ENCODE measurements at regions not wholly inside any gene's neighbourhood (a gene's known extent, or its start where the extent isn't known, plus 50 kb on each side); places are given as distances from the start of the nearest gene placed in this dataset.

- no peak for TF ChIP-seq POLR2A (conservative IDR thresholded peaks at IDR 0.05)
- TF ChIP-seq C11orf30 (IDR thresholded peaks at IDR 0.05; ENCODE audit: low read depth), result no peak
- no peak for TF ChIP-seq NFATC3 (IDR thresholded peaks at IDR 0.05)
- no peak for TF ChIP-seq MAZ (CRISPR knock-in tag; conservative IDR thresholded peaks at IDR 0.05 in 1 of 2, IDR thresholded peaks at IDR 0.05 in 1 of 2)
- no peak for TF ChIP-seq CEBPB (tag; IDR thresholded peaks at IDR 0.05)
- TF ChIP-seq PATZ1 (CRISPR knock-in tag; IDR thresholded peaks at IDR 0.05; ENCODE audit: borderline replicate concordance), result no peak
- no peak for TF ChIP-seq CBX8 (IDR thresholded peaks at IDR 0.05; ENCODE audit: borderline replicate concordance, extremely low read depth, low read depth, low read length, poor library complexity, severe bottlenecking)
- no peak for TF ChIP-seq FUS (optimal IDR thresholded peaks at IDR 0.05; ENCODE audit: low read depth, low read length)
- peak; percentile 33; the same call in 1 of the 2 replicates for TF ChIP-seq REST (IDR thresholded peaks at IDR 0.05; ENCODE audit: borderline replicate concordance)
- TF ChIP-seq REST (CRISPR knock-in tag; IDR thresholded peaks at IDR 0.05; ENCODE audit: low read depth), result no peak
- TF ChIP-seq TSHZ1 (CRISPR knock-in tag; IDR thresholded peaks at IDR 0.05), result no peak
Observed at GRCh38 chr6:167485186-167485978, 160.5 kb downstream of the TTLL2 start.
